CD4-positive, alpha-beta T cell (primary cell): ENCODE measurements at regions not wholly inside any gene's neighbourhood (a gene's known extent, or its start where the extent isn't known, plus 50 kb on each side); places are given as distances from the start of the nearest gene placed in this dataset.

ENCODE experiments used
- ATAC-seq: fragments of 200-7000 bp; cut with Tn5 transposase; one replicate; pipeline ENCODE4 v1.10.0; 2022; ENCODE audit warnings: mild to moderate bottlenecking; ENCODE audit not compliant: poor library complexity
- CTCF ChIA-PET: fragments of 350-600 bp; sonication (Branson Sonifier 250); formaldehyde crosslinking; loops from one replicate; lab custom pipeline; 2021; ENCODE audit warnings: antibody characterized with exemption, inconsistent platforms; lab: Charles Lee
- POLR2A ChIA-PET: fragments of 350-600 bp; sonication (Branson Sonifier 250); formaldehyde crosslinking; loops from one replicate; lab custom pipeline; 2021; ENCODE audit warnings: antibody characterized with exemption, inconsistent platforms; lab: Charles Lee
- DNase-seq, 14 experiments: peaks; one replicate each; pipeline ENCODE4 v3.0.0-alpha.2; 2013 to 2020; ENCODE audit warnings: mixed read lengths in 2 of 14
- H3K27ac ChIP-seq, 2 donors: one replicate each; pipeline versions ENCODE4 v1.5.1 to v1.7.0; 2013; ENCODE audit warnings: low read length in 2 of 2, low read depth in 1 of 2, mild to moderate bottlenecking in 1 of 2
- H3K27me3 ChIP-seq, 2 experiments: 1 replicate in 1 of 2; 2 replicates in 1 of 2; pipeline versions ENCODE4 v1.6.1 to v1.7.0; 2013; ENCODE audit warnings: low read length in 2 of 2, control low read depth in 1 of 2, mild to moderate bottlenecking in 1 of 2, moderate library complexity in 1 of 2; ENCODE audit not compliant: insufficient read depth in 2 of 2, control insufficient read depth in 1 of 2
- H3K36me3 ChIP-seq: one replicate; pipeline ENCODE4 v1.6.1; 2013; ENCODE audit warnings: low read length, control low read depth; ENCODE audit not compliant: insufficient read depth
- H3K4me1 ChIP-seq: one replicate; pipeline ENCODE4 v1.6.1; 2013; ENCODE audit warnings: low read length, control low read depth; ENCODE audit not compliant: insufficient read depth
- H3K4me3 ChIP-seq: one replicate; pipeline ENCODE4 v1.5.1; 2013; ENCODE audit warnings: mild to moderate bottlenecking, low read length, moderate library complexity
- H3K9me3 ChIP-seq, 2 experiments: 1 replicate in 1 of 2; 2 replicates in 1 of 2; pipeline versions ENCODE4 v1.6.1 to v1.7.0; 2013; ENCODE audit warnings: low read length in 2 of 2, mild to moderate bottlenecking in 2 of 2, control low read depth in 1 of 2, moderate library complexity in 1 of 2; ENCODE audit not compliant: control insufficient read depth in 1 of 2, insufficient read depth in 1 of 2
- H3K27ac Mint-ChIP-seq: one replicate; pipeline ENCODE4 v1.8.0; 2020; ENCODE audit warnings: mixed read lengths
- H3K27me3 Mint-ChIP-seq: one replicate; pipeline ENCODE4 v1.8.0; 2021; ENCODE audit warnings: mixed read lengths
- H3K36me3 Mint-ChIP-seq: one replicate; pipeline ENCODE4 v1.8.0; 2021; ENCODE audit warnings: low read depth, mixed read lengths
- H3K4me1 Mint-ChIP-seq: one replicate; pipeline ENCODE4 v1.8.0; 2021; ENCODE audit warnings: low read depth, mixed read lengths
- H3K4me3 Mint-ChIP-seq: one replicate; pipeline ENCODE4 v1.8.0; 2020; ENCODE audit warnings: mild to moderate bottlenecking, mixed read lengths
- H3K9me3 Mint-ChIP-seq: one replicate; pipeline ENCODE4 v1.8.0; 2020; ENCODE audit warnings: mixed read lengths
- intact Hi-C, 2 experiments: fragments of 100-400 bp; cut with DNase I in 1 of 2; cut with micrococcal nuclease in 1 of 2; formaldehyde crosslinking; loops; one replicate each; pipeline versions ENCODE4 v1.15.1 to v1.9.0; 2023 to 2025; cut with DNase I, micrococcal nuclease
- TF ChIP-seq, protein P1 (sequence below): fragments of 200-600 bp; IDR thresholded peaks from one replicate; pipeline ENCODE4 v1.8.0; 2022; ENCODE audit warnings: antibody characterized with exemption, mild to moderate bottlenecking

- H3K4me3 ChIP-seq: no peak overlapping the region
- Mint-ChIP-seq H3K9me3 (no peaks in the 10 kb centered on the region), H3K4me1 (no peaks in the 10 kb centered on the region), H3K36me3 (peaks cover 81% of the 10 kb centered on the region), H3K27ac (no peak overlapping the region), H3K4me3 (no peak overlapping the region), H3K27me3 (no peaks in the 10 kb centered on the region)
- ATAC-seq (no peak), DNase-seq (no peak)
- no peaks in the 10 kb centered on the region for H3K9me3 ChIP-seq
- ChIA-PET CTCF (no interaction called here), POLR2A (no interaction called here)
- no peaks in the 10 kb centered on the region for H3K27me3 ChIP-seq
- intact Hi-C loops: no loop called here
- H3K4me1 ChIP-seq: no peaks in the 10 kb centered on the region
- TF ChIP-seq, protein P1, sequence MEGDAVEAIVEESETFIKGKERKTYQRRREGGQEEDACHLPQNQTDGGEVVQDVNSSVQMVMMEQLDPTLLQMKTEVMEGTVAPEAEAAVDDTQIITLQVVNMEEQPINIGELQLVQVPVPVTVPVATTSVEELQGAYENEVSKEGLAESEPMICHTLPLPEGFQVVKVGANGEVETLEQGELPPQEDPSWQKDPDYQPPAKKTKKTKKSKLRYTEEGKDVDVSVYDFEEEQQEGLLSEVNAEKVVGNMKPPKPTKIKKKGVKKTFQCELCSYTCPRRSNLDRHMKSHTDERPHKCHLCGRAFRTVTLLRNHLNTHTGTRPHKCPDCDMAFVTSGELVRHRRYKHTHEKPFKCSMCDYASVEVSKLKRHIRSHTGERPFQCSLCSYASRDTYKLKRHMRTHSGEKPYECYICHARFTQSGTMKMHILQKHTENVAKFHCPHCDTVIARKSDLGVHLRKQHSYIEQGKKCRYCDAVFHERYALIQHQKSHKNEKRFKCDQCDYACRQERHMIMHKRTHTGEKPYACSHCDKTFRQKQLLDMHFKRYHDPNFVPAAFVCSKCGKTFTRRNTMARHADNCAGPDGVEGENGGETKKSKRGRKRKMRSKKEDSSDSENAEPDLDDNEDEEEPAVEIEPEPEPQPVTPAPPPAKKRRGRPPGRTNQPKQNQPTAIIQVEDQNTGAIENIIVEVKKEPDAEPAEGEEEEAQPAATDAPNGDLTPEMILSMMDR: no peak
- H3K36me3 ChIP-seq: peaks cover 32% of the 10 kb centered on the region
- H3K27ac ChIP-seq: no peak overlapping the region
Observed at GRCh38 chr10:28082885-28083284, 84.0 kb upstream of the ODAD2 start.

DNA sequence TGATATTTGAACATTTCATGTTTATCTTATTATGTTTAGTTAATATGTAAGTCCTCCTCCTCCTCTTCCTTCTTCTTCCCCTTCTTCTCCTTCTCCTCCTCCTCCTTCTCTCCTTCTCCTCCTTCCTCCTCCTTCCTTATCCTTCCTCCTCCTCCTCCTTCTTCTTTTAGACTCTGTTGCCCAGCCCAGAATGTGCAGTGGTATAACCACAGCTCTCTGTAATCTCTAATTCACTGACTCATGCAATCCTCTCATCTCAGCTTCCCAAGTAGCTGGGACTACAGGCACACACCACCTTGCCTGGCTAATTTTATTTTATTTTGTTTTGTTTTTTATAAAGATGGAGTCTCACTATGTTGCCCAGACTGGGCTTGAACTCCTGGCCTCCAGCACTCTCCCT lies 83.4 kb upstream of the ODAD2 start:
- H3K4me1 Mint-ChIP-seq: no peaks in the 10 kb centered on the region
- Histone ChIP-seq H3K27ac (no peak overlapping the region), H3K36me3 (peaks cover 28% of the 10 kb centered on the region), H3K9me3 (no peaks in the 10 kb centered on the region), H3K4me1 (no peaks in the 10 kb centered on the region), H3K4me3 (no peak overlapping the region), H3K27me3 (no peaks in the 10 kb centered on the region)
- ChIA-PET CTCF (no interaction called here), POLR2A (no interaction called here)
- intact Hi-C loops: no loop called here
- ATAC-seq (no peak), DNase-seq (no peak)
- no peaks in the 10 kb centered on the region for H3K9me3 Mint-ChIP-seq
- no peaks in the 10 kb centered on the region for H3K27me3 Mint-ChIP-seq
- peaks cover 75% of the 10 kb centered on the region for H3K36me3 Mint-ChIP-seq
- H3K4me3 Mint-ChIP-seq: no peak overlapping the region
- no peak overlapping the region for H3K27ac Mint-ChIP-seq
- TF ChIP-seq, protein P1: no peak

DNA sequence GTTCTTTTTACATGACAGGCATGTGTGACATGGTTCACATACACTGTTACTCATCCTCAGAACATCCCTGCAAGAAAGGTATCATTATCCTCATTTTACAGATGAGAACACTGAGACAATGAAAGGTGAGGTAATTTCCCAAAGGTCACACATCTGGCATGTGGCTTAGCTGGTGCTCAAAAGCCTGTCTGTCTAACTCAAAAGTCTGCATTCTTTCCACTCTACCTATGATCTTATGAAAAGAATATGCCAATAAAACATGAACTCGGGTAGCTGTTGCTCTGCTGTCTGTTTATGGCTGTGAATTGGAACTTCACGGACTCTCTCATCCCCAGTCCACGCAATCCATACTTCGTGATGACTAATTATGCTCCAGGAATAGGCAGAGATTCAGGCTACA lies 79.0 kb upstream of the ODAD2 start:
- ChIA-PET POLR2A (no interaction called here), CTCF (no interaction called here)
- H3K27ac Mint-ChIP-seq: no peak overlapping the region
- Histone ChIP-seq H3K9me3 (no peaks in the 10 kb centered on the region), H3K4me1 (no peaks in the 10 kb centered on the region), H3K4me3 (no peak overlapping the region), H3K27ac (no peak overlapping the region), H3K36me3 (peaks cover 21% of the 10 kb centered on the region), H3K27me3 (no peaks in the 10 kb centered on the region)
- H3K4me1 Mint-ChIP-seq: no peaks in the 10 kb centered on the region
- DNase-seq: no peak
- no peaks in the 10 kb centered on the region for H3K27me3 Mint-ChIP-seq
- intact Hi-C loops: no loop called here
- peaks cover 36% of the 10 kb centered on the region for H3K36me3 Mint-ChIP-seq
- no peak for ATAC-seq
- no peaks in the 10 kb centered on the region for H3K9me3 Mint-ChIP-seq
- no peak overlapping the region for H3K4me3 Mint-ChIP-seq
- TF ChIP-seq, protein P1: no peak
